ENCODE measurements at regions not wholly inside any gene's neighbourhood (a gene's known extent, or its start where the extent isn't known, plus 50 kb on each side); places are given as distances from the start of the nearest gene placed in this dataset.

DNA sequence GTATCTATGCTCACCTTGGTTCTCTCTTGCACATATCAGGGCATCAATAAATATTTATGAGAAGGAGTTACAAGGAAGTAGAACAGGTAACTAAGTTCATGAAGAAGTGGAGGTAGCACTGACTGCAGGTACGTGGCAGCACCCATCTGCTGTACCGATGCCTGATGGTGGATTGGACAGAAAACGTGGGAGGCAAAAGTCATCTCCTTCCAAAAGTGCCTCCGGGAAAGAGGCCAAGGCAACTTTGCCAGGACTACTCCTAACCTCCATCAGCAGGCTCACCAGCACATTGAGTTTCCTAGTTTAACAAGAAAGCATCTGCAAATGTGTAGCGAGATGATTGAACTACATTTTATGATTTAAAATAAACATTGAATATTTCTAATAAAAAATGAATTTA is 248.8 kb downstream of the ANKRD7 start:
- H3K4me3 Mint-ChIP-seq: no peak overlapping the region
- Histone ChIP-seq H3K27me3 (ENCODE audit: control insufficient read depth, insufficient read depth, low read length) (no peaks in the 10 kb centered on the region), H3K9me3 (ENCODE audit: control insufficient read depth, insufficient read depth, low read length) (peaks cover 2% of the 10 kb centered on the region), H3K4me3 (ENCODE audit: low read length) (no peak overlapping the region), H3K4me1 (ENCODE audit: control insufficient read depth, insufficient read depth, low read length) (no peaks in the 10 kb centered on the region), H3K27ac (ENCODE audit: low read length) (no peak overlapping the region), H3K36me3 (ENCODE audit: control insufficient read depth, insufficient read depth, low read length) (no peaks in the 10 kb centered on the region)
- peaks cover 5 to 6% of the 10 kb centered on the region in 2 donors for H3K9me3 Mint-ChIP-seq
- 90% methylated on average over 4 of the region's 5 CpGs for WGBS (ENCODE audit: insufficient coverage)
- H3K27ac Mint-ChIP-seq: no peak overlapping the region
- H3K27me3 Mint-ChIP-seq (ENCODE audit: low read depth in 2 of 2): no peaks in the 10 kb centered on the region
- ATAC-seq (no peak), DNase-seq (no peak)
- intact Hi-C loops (cut with micrococcal nuclease): no loop called here
- H3K36me3 Mint-ChIP-seq: no peaks in the 10 kb centered on the region
- no peaks in the 10 kb centered on the region for H3K4me1 Mint-ChIP-seq
- TF ChIP-seq, protein P1, sequence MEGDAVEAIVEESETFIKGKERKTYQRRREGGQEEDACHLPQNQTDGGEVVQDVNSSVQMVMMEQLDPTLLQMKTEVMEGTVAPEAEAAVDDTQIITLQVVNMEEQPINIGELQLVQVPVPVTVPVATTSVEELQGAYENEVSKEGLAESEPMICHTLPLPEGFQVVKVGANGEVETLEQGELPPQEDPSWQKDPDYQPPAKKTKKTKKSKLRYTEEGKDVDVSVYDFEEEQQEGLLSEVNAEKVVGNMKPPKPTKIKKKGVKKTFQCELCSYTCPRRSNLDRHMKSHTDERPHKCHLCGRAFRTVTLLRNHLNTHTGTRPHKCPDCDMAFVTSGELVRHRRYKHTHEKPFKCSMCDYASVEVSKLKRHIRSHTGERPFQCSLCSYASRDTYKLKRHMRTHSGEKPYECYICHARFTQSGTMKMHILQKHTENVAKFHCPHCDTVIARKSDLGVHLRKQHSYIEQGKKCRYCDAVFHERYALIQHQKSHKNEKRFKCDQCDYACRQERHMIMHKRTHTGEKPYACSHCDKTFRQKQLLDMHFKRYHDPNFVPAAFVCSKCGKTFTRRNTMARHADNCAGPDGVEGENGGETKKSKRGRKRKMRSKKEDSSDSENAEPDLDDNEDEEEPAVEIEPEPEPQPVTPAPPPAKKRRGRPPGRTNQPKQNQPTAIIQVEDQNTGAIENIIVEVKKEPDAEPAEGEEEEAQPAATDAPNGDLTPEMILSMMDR (IDR thresholded peaks at IDR 0.05): no peak

DNA sequence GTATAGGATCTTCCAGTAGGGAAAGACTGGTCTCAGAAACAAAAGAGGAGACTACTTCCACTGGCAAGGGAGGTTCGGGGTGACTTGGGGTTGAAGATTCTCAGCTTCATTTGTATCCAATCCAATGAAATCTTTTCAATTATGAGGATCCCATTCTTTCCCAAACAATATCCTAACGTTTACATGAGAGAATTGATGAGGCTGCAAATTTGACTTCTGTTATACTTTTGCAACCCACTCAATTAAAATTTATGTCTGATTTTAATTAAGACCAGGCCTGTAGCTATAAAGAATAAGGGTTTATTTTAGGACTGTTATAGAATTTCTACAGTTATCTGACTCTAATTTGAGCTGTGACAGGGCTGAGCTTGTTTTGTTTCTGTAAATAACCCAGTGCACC is 251.5 kb downstream of the ANKRD7 start:
- no peak overlapping the region for H3K27ac ChIP-seq (ENCODE audit: low read length)
- H3K4me3 ChIP-seq (ENCODE audit: low read length): no peak overlapping the region
- Mint-ChIP-seq H3K4me3 (no peak overlapping the region), H3K27me3 (ENCODE audit: low read depth in 2 of 2) (no peaks in the 10 kb centered on the region), H3K4me1 (no peaks in the 10 kb centered on the region), H3K36me3 (no peaks in the 10 kb centered on the region), H3K27ac (no peak overlapping the region), H3K9me3 (peaks cover 7 to 14% of the 10 kb centered on the region in 2 donors)
- TF ChIP-seq, protein P1 (IDR thresholded peaks at IDR 0.05): no peak
- H3K27me3 ChIP-seq (ENCODE audit: control insufficient read depth, insufficient read depth, low read length): no peaks in the 10 kb centered on the region
- intact Hi-C loops (cut with micrococcal nuclease): no loop called here
- H3K36me3 ChIP-seq (ENCODE audit: control insufficient read depth, insufficient read depth, low read length): no peaks in the 10 kb centered on the region
- no peak for ATAC-seq
- no peak for DNase-seq
- H3K9me3 ChIP-seq (ENCODE audit: control insufficient read depth, insufficient read depth, low read length): peaks cover 2% of the 10 kb centered on the region
- WGBS (ENCODE audit: insufficient coverage): 71% methylated on average over 1 of the region's 2 CpGs
- H3K4me1 ChIP-seq (ENCODE audit: control insufficient read depth, insufficient read depth, low read length): no peaks in the 10 kb centered on the region

DNA sequence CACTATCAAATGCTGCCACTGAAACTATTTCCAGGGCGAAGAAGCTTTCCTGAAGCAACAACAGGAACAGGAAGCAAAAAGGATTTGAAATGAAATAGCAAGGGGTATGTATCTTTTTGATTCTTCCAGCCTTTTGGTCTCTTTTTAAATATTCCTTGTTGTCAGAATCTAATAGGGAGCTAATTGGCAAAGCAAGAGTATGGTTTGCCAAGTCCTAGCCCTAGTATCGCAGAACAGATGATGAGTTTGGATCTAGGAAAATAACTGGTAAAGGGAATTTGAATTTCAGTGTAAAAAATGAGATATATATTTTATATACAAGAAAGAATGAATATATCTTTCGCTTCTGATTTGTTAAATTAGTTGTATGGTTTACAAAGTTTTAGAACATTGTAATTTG is 252.5 kb downstream of the ANKRD7 start:
- no peak overlapping the region for H3K4me3 Mint-ChIP-seq
- WGBS (ENCODE audit: insufficient coverage): 50% methylated on average over 1 of the region's 3 CpGs
- TF ChIP-seq, protein P1 (IDR thresholded peaks at IDR 0.05): no peak
- H3K4me1 Mint-ChIP-seq: no peaks in the 10 kb centered on the region
- Histone ChIP-seq H3K4me3 (ENCODE audit: low read length) (no peak overlapping the region), H3K4me1 (ENCODE audit: control insufficient read depth, insufficient read depth, low read length) (no peaks in the 10 kb centered on the region), H3K36me3 (ENCODE audit: control insufficient read depth, insufficient read depth, low read length) (no peaks in the 10 kb centered on the region), H3K27me3 (ENCODE audit: control insufficient read depth, insufficient read depth, low read length) (no peaks in the 10 kb centered on the region), H3K9me3 (ENCODE audit: control insufficient read depth, insufficient read depth, low read length) (peaks cover 9% of the 10 kb centered on the region), H3K27ac (ENCODE audit: low read length) (no peak overlapping the region)
- H3K27me3 Mint-ChIP-seq (ENCODE audit: low read depth in 2 of 2): no peaks in the 10 kb centered on the region
- no peak overlapping the region for H3K27ac Mint-ChIP-seq
- intact Hi-C loops (cut with micrococcal nuclease): no loop called here
- ATAC-seq (no peak), DNase-seq (no peak)
- no peaks in the 10 kb centered on the region for H3K36me3 Mint-ChIP-seq
- peaks cover 7 to 14% of the 10 kb centered on the region in 2 donors for H3K9me3 Mint-ChIP-seq

DNA sequence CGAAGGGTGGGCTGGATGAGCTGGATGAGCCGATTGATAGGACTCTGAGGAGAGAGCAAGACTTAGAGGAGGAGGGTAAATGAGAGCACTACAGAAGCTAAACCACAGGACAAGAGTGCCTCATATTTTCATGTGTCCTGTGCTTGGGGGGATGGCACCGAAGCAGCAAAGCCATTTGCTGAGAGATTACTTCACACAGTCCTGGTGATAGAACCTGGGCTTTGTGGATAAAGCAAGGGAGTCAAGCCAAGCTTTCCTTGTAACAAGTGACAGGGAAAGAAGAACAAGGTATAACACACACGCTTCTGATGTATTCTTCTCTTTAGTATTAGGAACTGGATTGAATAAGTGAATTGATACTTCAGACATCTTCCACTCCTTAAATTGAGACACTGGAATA is 253.7 kb downstream of the ANKRD7 start:
- Mint-ChIP-seq H3K4me3 (no peak overlapping the region), H3K4me1 (no peaks in the 10 kb centered on the region), H3K36me3 (no peaks in the 10 kb centered on the region), H3K9me3 (peaks cover 7 to 19% of the 10 kb centered on the region in 2 donors), H3K27ac (no peak overlapping the region), H3K27me3 (ENCODE audit: low read depth in 2 of 2) (no peaks in the 10 kb centered on the region)
- intact Hi-C loops (cut with micrococcal nuclease): no loop called here
- Histone ChIP-seq H3K27me3 (ENCODE audit: control insufficient read depth, insufficient read depth, low read length) (no peaks in the 10 kb centered on the region), H3K27ac (ENCODE audit: low read length) (no peak overlapping the region), H3K4me1 (ENCODE audit: control insufficient read depth, insufficient read depth, low read length) (no peaks in the 10 kb centered on the region), H3K9me3 (ENCODE audit: control insufficient read depth, insufficient read depth, low read length) (peaks cover 9% of the 10 kb centered on the region), H3K4me3 (ENCODE audit: low read length) (no peak overlapping the region), H3K36me3 (ENCODE audit: control insufficient read depth, insufficient read depth, low read length) (no peaks in the 10 kb centered on the region)
- WGBS (ENCODE audit: insufficient coverage): 88% methylated on average over 3 of the region's 4 CpGs
- no peak for DNase-seq
- no peak for ATAC-seq
- TF ChIP-seq, protein P1 (IDR thresholded peaks at IDR 0.05): no peak

Measured in natural killer cell (primary cell).